NB4 (cell line): ENCODE measurements at regions not wholly inside any gene's neighbourhood (a gene's known extent, or its start where the extent isn't known, plus 50 kb on each side); places are given as distances from the start of the nearest gene placed in this dataset.

Experiments
- DNase-seq: peaks from one replicate; pipeline ENCODE4 v3.0.0; 2010; ENCODE audit warnings: low read depth
- H3K4me3 ChIP-seq: one replicate; pipeline ENCODE4 v1.5.1; 2011; ENCODE audit warnings: mild to moderate bottlenecking, low read depth, low read length, moderate library complexity
- CTCF ChIP-seq: IDR thresholded peaks from one replicate; pipeline ENCODE4 v1.5.1; 2012; ENCODE audit warnings: low read depth, low read length
- MYC ChIP-seq: IDR thresholded peaks from 2 replicates; pipeline ENCODE4 v1.6.1; 2011; ENCODE audit warnings: low read depth, low read length
- POLR2A ChIP-seq: IDR thresholded peaks from 2 replicates; pipeline ENCODE4 v1.6.1; 2011; ENCODE audit warnings: mild to moderate bottlenecking; ENCODE audit not compliant: insufficient read length; ENCODE audit errors: extremely low read depth
- TF ChIP-seq, protein P1 (sequence below): IDR thresholded peaks from 2 replicates; pipeline ENCODE4 v1.6.1; 2011; ENCODE audit warnings: low read depth, low read length

GRCh38 chr9:17894501-17895160 lies 315.8 kb downstream of the SH3GL2 start:
- DNase-seq: no peak
- no peak overlapping the region for H3K4me3 ChIP-seq
- TF ChIP-seq MYC (no peak), POLR2A (no peak), CTCF (no peak)
- TF ChIP-seq, protein P1, sequence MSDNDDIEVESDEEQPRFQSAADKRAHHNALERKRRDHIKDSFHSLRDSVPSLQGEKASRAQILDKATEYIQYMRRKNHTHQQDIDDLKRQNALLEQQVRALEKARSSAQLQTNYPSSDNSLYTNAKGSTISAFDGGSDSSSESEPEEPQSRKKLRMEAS: no peak

DNA sequence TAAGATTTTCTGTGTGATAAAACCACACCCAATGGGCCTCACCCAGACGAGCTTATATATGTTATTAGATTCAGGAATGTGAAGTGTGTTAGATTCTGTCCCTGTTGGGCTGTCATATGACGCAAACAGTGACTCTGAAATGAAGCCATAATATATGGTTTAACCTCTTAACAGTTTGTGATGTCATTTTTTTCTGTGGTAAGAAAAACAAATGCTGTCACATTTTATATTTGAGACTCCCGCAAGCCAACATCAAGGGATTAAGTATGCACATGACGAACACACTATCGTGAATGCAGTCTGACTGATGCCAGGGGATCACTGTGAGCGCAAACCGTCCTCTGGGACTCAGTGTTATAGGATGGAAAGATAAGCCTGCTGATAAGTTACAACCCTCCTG lies 321.7 kb downstream of the SH3GL2 start:
- TF ChIP-seq CTCF (no peak), POLR2A (no peak), MYC (no peak)
- TF ChIP-seq, protein P1: no peak
- no peak for DNase-seq
- no peak overlapping the region for H3K4me3 ChIP-seq

GRCh38 chr9:17905366-17905765 lies 326.5 kb downstream of the SH3GL2 start:
- no peak overlapping the region for H3K4me3 ChIP-seq
- TF ChIP-seq, protein P1: no peak
- TF ChIP-seq CTCF (no peak), POLR2A (no peak)
- no peak for DNase-seq

GRCh38 chr9:17905781-17906175 lies 326.9 kb downstream of the SH3GL2 start:
- H3K4me3 ChIP-seq: no peak overlapping the region
- DNase-seq: no peak
- TF ChIP-seq CTCF (no peak), MYC (no peak), POLR2A (no peak)
- TF ChIP-seq, protein P1: no peak

DNA sequence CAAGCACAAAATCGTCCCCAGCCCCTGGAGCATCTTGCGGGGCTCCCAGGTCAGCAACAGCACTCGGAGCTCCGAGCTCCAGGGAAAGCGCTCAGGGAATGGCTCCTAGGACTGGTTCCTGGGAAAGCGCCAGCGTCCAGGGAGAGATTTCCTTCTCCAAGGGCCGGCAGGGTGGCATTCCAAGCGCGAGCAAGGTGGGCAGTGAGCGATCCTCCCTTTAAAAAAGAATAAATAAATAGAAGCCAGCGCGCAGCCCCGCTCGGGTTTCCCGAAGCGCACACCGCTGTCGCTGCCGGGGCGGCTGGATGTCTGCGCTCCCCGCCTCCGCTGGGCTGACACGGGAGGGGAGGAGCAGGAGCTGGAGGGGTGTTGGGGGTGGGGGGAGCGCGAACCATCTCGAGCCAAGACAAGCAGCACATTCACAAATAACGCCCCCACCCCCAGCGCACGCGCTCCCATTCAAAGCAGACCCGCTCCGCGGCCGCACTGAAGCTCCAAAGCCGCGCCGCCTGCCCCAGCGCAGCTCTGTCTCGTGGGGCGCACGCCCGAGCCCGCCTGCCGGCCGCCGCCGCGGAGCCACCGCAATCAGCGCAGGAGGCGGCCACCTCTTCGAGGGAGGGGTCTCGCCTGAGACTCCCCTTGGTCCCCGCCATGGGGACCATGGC lies 327.4 kb downstream of the SH3GL2 start:
- no peak for DNase-seq
- TF ChIP-seq POLR2A (no peak), CTCF (no peak), MYC (no peak)
- TF ChIP-seq, protein P1: no peak
- no peak overlapping the region for H3K4me3 ChIP-seq
